HCT116 (cell line): ENCODE measurements at regions not wholly inside any gene's neighbourhood (a gene's known extent, or its start where the extent isn't known, plus 50 kb on each side); places are given as distances from the start of the nearest gene placed in this dataset.

Experiments used
- ATAC-seq: fragments of 200-7000 bp; cut with Tn5 transposase; 2 replicates; pipeline ENCODE4 v1.9.1; 2020; ENCODE audit warnings: mild to moderate bottlenecking, moderate library complexity
- BruUV-seq: library from RNA; stranded (reverse); fragments of 400-500 nt; replicated peaks from 2 replicates; lab custom pipeline; 2021; lab: Mats Ljungman, UMichigan
- CTCF ChIA-PET: fragments of 300-600 bp; sonication (Branson Sonifier 250); formaldehyde crosslinking; loops from one replicate; lab custom pipeline; 2021; ENCODE audit warnings: antibody characterized with exemption; lab: Charles Lee
- POLR2A ChIA-PET: fragments of 300-600, 350-600 bp; sonication (Branson Sonifier 250); formaldehyde crosslinking; loops from one replicate; lab custom pipeline; 2021; ENCODE audit warnings: antibody characterized with exemption; lab: Charles Lee
- RAD21 ChIA-PET, 2 experiments: fragments of 300-600 bp; sonication (Branson Sonifier 250); formaldehyde crosslinking; loops; one replicate each; lab custom pipeline; 2023; ENCODE audit warnings: low total read pairs in 2 of 2; ENCODE audit not compliant: uncharacterized antibody in 2 of 2, unreplicated experiment in 2 of 2, low non-redundant PET in 1 of 2; lab: Charles Lee
- DNase-seq: peaks from one replicate; pipeline ENCODE4 v3.0.0-alpha.2; 2010; ENCODE audit warnings: low read depth, low spot score
- H2AFZ ChIP-seq: fragments of 200-600 bp; shearing (Covaris generic), sonication (generic); 2 replicates; pipeline ENCODE4 v1.6.1; 2017; ENCODE audit warnings: low read depth, mixed run types, mixed read lengths, antibody characterized with exemption, low read length; ENCODE audit not compliant: poor library complexity, severe bottlenecking
- H3K27ac ChIP-seq: 2 replicates; pipeline ENCODE4 v1.5.1; 2012; ENCODE audit warnings: low read depth, low read length
- H3K27me3 ChIP-seq: fragments of 200-600 bp; sonication (generic); 2 replicates; pipeline ENCODE4 v1.6.1; 2016; ENCODE audit warnings: mixed run types, low read length, mixed read lengths; ENCODE audit not compliant: insufficient read depth
- H3K36me3 ChIP-seq, 2 experiments: fragments of 200-500 bp in 1 of 2; fragments of 200-600 bp in 1 of 2; sonication (Bioruptor generic) in 1 of 2; sonication (generic) in 1 of 2; 2 replicates each; pipeline versions ENCODE4 v1.5.1 to v1.6.1; 2014 to 2016; ENCODE audit warnings: low read length in 2 of 2, inconsistent platforms in 1 of 2, mixed read lengths in 1 of 2, mixed run types in 1 of 2; ENCODE audit not compliant: insufficient read depth in 2 of 2, control insufficient read depth in 1 of 2
- H3K4me1 ChIP-seq, 2 experiments: fragments of 200-600 bp in 1 of 2; sonication (generic) in 1 of 2; 2 replicates each; pipeline versions ENCODE4 v1.5.1 to v1.6.1; 2012 to 2017; ENCODE audit warnings: low read length in 2 of 2, inconsistent platforms in 1 of 2, mild to moderate bottlenecking in 1 of 2, mixed read lengths in 1 of 2, mixed run types in 1 of 2, moderate library complexity in 1 of 2; ENCODE audit not compliant: insufficient read depth in 2 of 2, control insufficient read depth in 1 of 2
- H3K4me2 ChIP-seq: fragments of 200-600 bp; sonication (generic); 2 replicates; pipeline ENCODE4 v1.6.1; 2017; ENCODE audit warnings: mixed run types, low read length, mixed read lengths
- H3K4me3 ChIP-seq, 2 experiments: fragments of 200-600 bp in 1 of 2; sonication (generic) in 1 of 2; replicated peaks in 1 of 2; 2 replicates each; pipeline ENCODE4 v1.5.1; 2011 to 2016; ENCODE audit warnings: low read length in 2 of 2, control low read depth in 1 of 2, low read depth in 1 of 2, mild to moderate bottlenecking in 1 of 2, mixed read lengths in 1 of 2, mixed run types in 1 of 2
- H3K79me2 ChIP-seq: fragments of 200-600 bp; sonication (generic); 2 replicates; pipeline ENCODE4 v1.6.1; 2017; ENCODE audit warnings: mild to moderate bottlenecking, mixed run types, low read length, moderate library complexity, mixed read lengths; ENCODE audit not compliant: insufficient read depth
- H3K9ac ChIP-seq: fragments of 200-600 bp; sonication (generic); 2 replicates; pipeline ENCODE4 v1.6.1; 2016; ENCODE audit warnings: low read length, mixed read lengths
- H3K9me2 ChIP-seq: fragments of 200-600 bp; sonication (generic), shearing (Covaris generic); 2 replicates; pipeline ENCODE4 v1.6.1; 2017; ENCODE audit warnings: mixed run types, mild to moderate bottlenecking, moderate library complexity; ENCODE audit not compliant: insufficient read depth
- H3K9me3 ChIP-seq, 2 experiments: fragments of 200-500 bp in 1 of 2; fragments of 200-600 bp in 1 of 2; sonication (Bioruptor generic) in 1 of 2; sonication (generic) in 1 of 2; 2 replicates each; pipeline ENCODE4 v1.6.1; 2014 to 2017; ENCODE audit warnings: low read length in 2 of 2, mixed read lengths in 2 of 2, inconsistent platforms in 1 of 2, low read depth in 1 of 2, mild to moderate bottlenecking in 1 of 2, mixed run types in 1 of 2, moderate library complexity in 1 of 2; ENCODE audit not compliant: control insufficient read depth in 1 of 2, insufficient read depth in 1 of 2
- H4K20me1 ChIP-seq: fragments of 200-600 bp; sonication (generic), shearing (Covaris generic); 2 replicates; pipeline ENCODE4 v1.6.1; 2017; ENCODE audit warnings: mixed run types, mild to moderate bottlenecking, moderate library complexity; ENCODE audit not compliant: insufficient read depth
- ATF3 ChIP-seq: IDR thresholded peaks from 2 replicates; pipeline ENCODE4 v1.6.1; 2012
- CBX3 ChIP-seq: IDR thresholded peaks from 2 replicates; pipeline ENCODE4 v1.6.1; 2012; ENCODE audit warnings: low read depth
- CEBPB ChIP-seq: IDR thresholded peaks from 2 replicates; pipeline ENCODE4 v1.6.1; 2012; ENCODE audit warnings: low read depth
- EGR1 ChIP-seq: IDR thresholded peaks from 2 replicates; pipeline ENCODE4 v1.6.1; 2012; ENCODE audit warnings: low read depth
- EZH2phosphoT487 ChIP-seq: fragments of 200-600 bp; IDR thresholded peaks from 2 replicates; pipeline ENCODE4 v1.6.1; 2018; ENCODE audit warnings: antibody characterized with exemption, borderline replicate concordance
- FOSL1 ChIP-seq: IDR thresholded peaks from 2 replicates; pipeline ENCODE4 v1.6.1; 2012; ENCODE audit warnings: low read depth
- MAX ChIP-seq: IDR thresholded peaks from 2 replicates; pipeline ENCODE4 v1.6.1; 2012
- POLR2A ChIP-seq: IDR thresholded peaks from 2 replicates; pipeline ENCODE4 v1.7.0; 2011; ENCODE audit warnings: borderline replicate concordance; ENCODE audit not compliant: insufficient read depth, insufficient read length; ENCODE audit errors: extremely low read depth
- POLR2AphosphoS5 ChIP-seq: IDR thresholded peaks from 2 replicates; pipeline ENCODE4 v1.6.1; 2011; ENCODE audit warnings: mild to moderate bottlenecking, low read depth, low read length, moderate library complexity
- RAD21 ChIP-seq: IDR thresholded peaks from 2 replicates; pipeline ENCODE4 v1.6.1; 2012; ENCODE audit warnings: low read depth, mild to moderate bottlenecking
- REST ChIP-seq: IDR thresholded peaks from 2 replicates; pipeline ENCODE4 v1.6.1; 2012; ENCODE audit warnings: low read depth
- SIN3A ChIP-seq: IDR thresholded peaks from 2 replicates; pipeline ENCODE4 v1.6.1; 2012; ENCODE audit warnings: low read depth
- SP1 ChIP-seq: IDR thresholded peaks from 2 replicates; pipeline ENCODE4 v1.6.1; 2012; ENCODE audit warnings: low read depth
- SRF ChIP-seq: IDR thresholded peaks from 2 replicates; pipeline ENCODE4 v1.6.1; 2012; ENCODE audit warnings: low read depth
- TCF7L2 ChIP-seq: IDR thresholded peaks from 2 replicates; pipeline ENCODE4 v1.7.0; 2011; ENCODE audit warnings: borderline replicate concordance, inconsistent platforms; ENCODE audit not compliant: insufficient read depth, insufficient read length; ENCODE audit errors: extremely low read depth
- YY1 ChIP-seq: IDR thresholded peaks from 2 replicates; pipeline ENCODE4 v1.6.1; 2011; ENCODE audit warnings: low read length, low read depth, moderate library complexity, mild to moderate bottlenecking; ENCODE audit not compliant: insufficient replicate concordance; ENCODE audit errors: extremely low read depth
- ZFX ChIP-seq: fragments of 450-650 bp; IDR thresholded peaks from 2 replicates; pipeline ENCODE4 v1.6.1; 2017
- ZNF274 ChIP-seq: fragments of 200-500 bp; sonication (Bioruptor generic); IDR thresholded peaks from 2 replicates; pipeline ENCODE4 v1.6.1; 2014; ENCODE audit warnings: mild to moderate bottlenecking, low read depth, low read length, inconsistent platforms
- intact Hi-C: fragments of 100-400 bp; cut with micrococcal nuclease; formaldehyde crosslinking; loops from 2 replicates; pipeline ENCODE4 v1.10.0; 2022

GRCh38 chr11:80435345-80435744 lies 994.5 kb upstream of the TENM4 start:
- DNase-seq, result no peak
- H3K4me3 ChIP-seq, result no peak overlapping the region
- ChIA-PET RAD21 (interaction anchor here in 1 of 2 experiments (0.7 kb wide), 1 partner anchor 12 kb away, joined by 3 read pairs; no protein-coding TSS in a partner anchor), POLR2A (no interaction called here), CTCF (no interaction called here)
- no peak overlapping the region for H3K9ac ChIP-seq
- ATAC-seq, result no peak
- no peaks in the 10 kb centered on the region for H3K79me2 ChIP-seq
- no peak overlapping the region for H3K4me2 ChIP-seq
- no TSS peak for BruUV-seq
- H4K20me1 ChIP-seq, result no peaks in the 10 kb centered on the region
- no peaks in the 10 kb centered on the region for H3K4me1 ChIP-seq
- no peaks in the 10 kb centered on the region for H3K27me3 ChIP-seq
- peaks cover 5 to 26% of the 10 kb centered on the region in 2 experiments; a peak in 2 of 4 replicates for H3K9me3 ChIP-seq
- no peaks in the 10 kb centered on the region for H3K9me2 ChIP-seq
- H3K27ac ChIP-seq, result no peak overlapping the region
- intact Hi-C loops, result no loop called here
- TF ChIP-seq POLR2A (no peak), SP1 (no peak), YY1 (no peak)
- H3K36me3 ChIP-seq, result no peaks in the 10 kb centered on the region
- no peak overlapping the region for H2AFZ ChIP-seq

- H3K4me2 ChIP-seq, result no peak overlapping the region
- peaks cover 5 to 22% of the 10 kb centered on the region in 2 experiments; a peak in 2 of 4 replicates for H3K9me3 ChIP-seq
- no peaks in the 10 kb centered on the region for H3K79me2 ChIP-seq
- no peaks in the 10 kb centered on the region for H4K20me1 ChIP-seq
- CTCF ChIA-PET, result no interaction called here
- no peaks in the 10 kb centered on the region for H3K9me2 ChIP-seq
- RAD21 ChIA-PET, result no interaction called here
- no peak for TF ChIP-seq REST
- no peak for TF ChIP-seq ZNF274
- no peak for TF ChIP-seq SRF
- no peak for TF ChIP-seq RAD21
- TF ChIP-seq ATF3, result no peak
- no peak for TF ChIP-seq ZFX
- no peak for TF ChIP-seq EGR1
- TF ChIP-seq TCF7L2, result no peak
- no peak for TF ChIP-seq POLR2AphosphoS5
- no peak for TF ChIP-seq CBX3
- no peak for TF ChIP-seq SIN3A
- no peak for TF ChIP-seq EZH2phosphoT487
- TF ChIP-seq FOSL1, result no peak
- no peak for TF ChIP-seq MAX
- TF ChIP-seq YY1, result no peak
- TF ChIP-seq CEBPB, result no peak
- TF ChIP-seq, all 23 proteins: peak for 0
- H3K4me1 ChIP-seq, result no peaks in the 10 kb centered on the region
- no peak overlapping the region for H3K27ac ChIP-seq
- no peak overlapping the region for H3K9ac ChIP-seq
- H3K27me3 ChIP-seq, result no peaks in the 10 kb centered on the region
- no peaks in the 10 kb centered on the region for H3K36me3 ChIP-seq
- intact Hi-C loops, result no loop called here
- POLR2A ChIA-PET, result no interaction called here
- DNase-seq (no peak), ATAC-seq (no peak)
- no peak overlapping the region for H2AFZ ChIP-seq
- H3K4me3 ChIP-seq, result no peak overlapping the region
- BruUV-seq, result no TSS peak
Measured at GRCh38 chr11:80432057-80432456, 991.2 kb upstream of the TENM4 start.
